Osteoblast (primary cell): ENCODE measurements at regions not wholly inside any gene's neighbourhood (a gene's known extent, or its start where the extent isn't known, plus 50 kb on each side); places are given as distances from the start of the nearest gene placed in this dataset.

ENCODE experiments used
- DNase-seq: peaks from one replicate; pipeline ENCODE4 v3.0.0; 2011; ENCODE audit warnings: low spot score, mixed read lengths; ENCODE audit not compliant: insufficient read length; ENCODE audit errors: missing footprints
- H2AFZ ChIP-seq: 2 replicates; pipeline ENCODE4 v1.6.0; 2011; ENCODE audit warnings: mild to moderate bottlenecking, low read length
- H3K27ac ChIP-seq: 2 replicates; pipeline ENCODE4 v1.5.1; 2011; ENCODE audit warnings: mild to moderate bottlenecking, low read depth, low read length, moderate library complexity
- H3K27me3 ChIP-seq: 2 replicates; pipeline ENCODE4 v1.6.0; 2012; ENCODE audit warnings: mild to moderate bottlenecking, control low read depth, inconsistent platforms, low read length, moderate library complexity; ENCODE audit not compliant: insufficient read depth
- H3K36me3 ChIP-seq: 2 replicates; pipeline ENCODE4 v1.5.1; 2011; ENCODE audit warnings: mild to moderate bottlenecking, low read length, control low read depth, moderate library complexity; ENCODE audit not compliant: insufficient read depth
- H3K4me1 ChIP-seq: 2 replicates; pipeline ENCODE4 v1.5.1; 2011; ENCODE audit warnings: mild to moderate bottlenecking, low read length, control low read depth, moderate library complexity; ENCODE audit not compliant: insufficient read depth
- H3K4me2 ChIP-seq: 2 replicates; pipeline ENCODE4 v1.6.0; 2011; ENCODE audit warnings: mild to moderate bottlenecking, low read length; ENCODE audit not compliant: insufficient read depth
- H3K4me3 ChIP-seq: fragments of 200-600 bp; sonication (generic); 3 replicates; pipeline ENCODE4 v1.5.1; 2012; ENCODE audit warnings: mild to moderate bottlenecking, low read length, inconsistent platforms; ENCODE audit not compliant: insufficient read depth
- H3K79me2 ChIP-seq: 2 replicates; pipeline ENCODE4 v1.6.0; 2012; ENCODE audit warnings: mild to moderate bottlenecking, low read length, control low read depth, inconsistent platforms; ENCODE audit not compliant: insufficient read depth
- H3K9me3 ChIP-seq: 2 replicates; pipeline ENCODE4 v1.5.1; 2011; ENCODE audit warnings: low read depth, low read length, control low read depth
- H4K20me1 ChIP-seq: 2 replicates; pipeline ENCODE4 v1.6.0; 2012; ENCODE audit warnings: mild to moderate bottlenecking, low read length, control low read depth; ENCODE audit not compliant: insufficient read depth
- CTCF ChIP-seq: IDR thresholded peaks from 2 replicates; pipeline ENCODE4 v1.5.1; 2011; ENCODE audit warnings: mild to moderate bottlenecking, low read depth, low read length, moderate library complexity; ENCODE audit errors: extremely low read depth

GRCh38 chr11:113553915-113554314 is 78.7 kb upstream of the DRD2 start:
- H3K4me1 ChIP-seq = peaks cover 27% of the 10 kb centered on the region
- H3K27me3 ChIP-seq = no peaks in the 10 kb centered on the region
- H3K79me2 ChIP-seq = no peaks in the 10 kb centered on the region
- no peak overlapping the region for H2AFZ ChIP-seq
- no peak overlapping the region for H3K4me3 ChIP-seq
- no peak for TF ChIP-seq CTCF
- peak overlapping the region; percentile 7 for H3K4me2 ChIP-seq
- DNase-seq = no peak
- H3K9me3 ChIP-seq = no peaks in the 10 kb centered on the region
- peak overlapping the region; percentile 31 for H3K27ac ChIP-seq
- H3K36me3 ChIP-seq = no peaks in the 10 kb centered on the region
- no peaks in the 10 kb centered on the region for H4K20me1 ChIP-seq

GRCh38 chr11:113553235-113553634 is 78.0 kb upstream of the DRD2 start:
- H3K27ac ChIP-seq = peak overlapping the region; percentile 31
- H3K4me3 ChIP-seq = no peak overlapping the region
- no peaks in the 10 kb centered on the region for H3K9me3 ChIP-seq
- DNase-seq = peak; percentile 65
- TF ChIP-seq CTCF = no peak
- H3K27me3 ChIP-seq = no peaks in the 10 kb centered on the region
- no peak overlapping the region for H2AFZ ChIP-seq
- H4K20me1 ChIP-seq = no peaks in the 10 kb centered on the region
- peak overlapping the region; percentile 50 for H3K4me2 ChIP-seq
- H3K79me2 ChIP-seq = no peaks in the 10 kb centered on the region
- H3K36me3 ChIP-seq = no peaks in the 10 kb centered on the region
- H3K4me1 ChIP-seq = peaks cover 27% of the 10 kb centered on the region

- no peak overlapping the region for H3K27ac ChIP-seq
These were observed 77.1 kb upstream of the DRD2 start for GRCh38 chr11:113552271-113552670.

GRCh38 chr11:113551645-113552044 is 76.4 kb upstream of the DRD2 start:
- Histone ChIP-seq H3K4me1 (peaks cover 39% of the 10 kb centered on the region), H3K27me3 (no peaks in the 10 kb centered on the region), H3K36me3 (no peaks in the 10 kb centered on the region), H3K4me2 (no peak overlapping the region), H2AFZ (no peak overlapping the region), H3K79me2 (no peaks in the 10 kb centered on the region), H3K27ac (no peak overlapping the region), H4K20me1 (no peaks in the 10 kb centered on the region), H3K9me3 (no peaks in the 10 kb centered on the region), H3K4me3 (no peak overlapping the region)
- DNase-seq = no peak
- no peak for TF ChIP-seq CTCF

More at GRCh38 chr11:113552271-113552670, 77.1 kb upstream of the DRD2 start:
- DNase-seq = no peak
- no peaks in the 10 kb centered on the region for H3K79me2 ChIP-seq
- no peak overlapping the region for H2AFZ ChIP-seq
- peaks cover 33% of the 10 kb centered on the region for H3K4me1 ChIP-seq
- H3K27me3 ChIP-seq = no peaks in the 10 kb centered on the region
- no peak overlapping the region for H3K4me2 ChIP-seq
- no peak overlapping the region for H3K4me3 ChIP-seq
- no peaks in the 10 kb centered on the region for H3K36me3 ChIP-seq
- no peaks in the 10 kb centered on the region for H3K9me3 ChIP-seq
- TF ChIP-seq CTCF = no peak
- no peaks in the 10 kb centered on the region for H4K20me1 ChIP-seq
